Stimulated activated CD4-positive, alpha-beta T cell treated with anti-CD3 and anti-CD28 coated beads, Interleukin-1b, Interleukin-23, amount 100 ng/mL, for 4 hours (primary cell): ENCODE measurements at regions not wholly inside any gene's neighbourhood (a gene's known extent, or its start where the extent isn't known, plus 50 kb on each side); places are given as distances from the start of the nearest gene placed in this dataset.
"Not testable (repeated sequence)": the region's sequence is repeated elsewhere in the genome, so short reads cannot be mapped to it uniquely, and the experiment has no call there.

Source experiments
- DNase-seq, 2 donors: peaks; one replicate each; pipeline ENCODE4 v3.0.0-alpha.2; 2020; ENCODE audit warnings: low read depth in 2 of 2

GRCh38 chr3:59212128-59212779 lies 162.4 kb upstream of the CFAP20DC start:
- DNase-seq = no peak

- DNase-seq = no peak
Observed at GRCh38 chr3:59210260-59210659, 160.4 kb upstream of the CFAP20DC start.

GRCh38 chr3:59192473-59192872 lies 142.6 kb upstream of the CFAP20DC start:
- no peak for DNase-seq

- DNase-seq = no peak
Observed at GRCh38 chr3:59191651-59192050, 141.8 kb upstream of the CFAP20DC start.

GRCh38 chr3:59189939-59190338 lies 140.1 kb upstream of the CFAP20DC start:
- no peak for DNase-seq

- no peak for DNase-seq
Observed at GRCh38 chr3:59189526-59189925, 139.7 kb upstream of the CFAP20DC start.

- no peak for DNase-seq
Observed at GRCh38 chr3:59186725-59187124, 136.9 kb upstream of the CFAP20DC start.

GRCh38 chr3:59185591-59186369 lies 136.0 kb upstream of the CFAP20DC start:
- DNase-seq = no peak

- DNase-seq = no peak
Observed at GRCh38 chr3:59180006-59180405, 130.2 kb upstream of the CFAP20DC start.

GRCh38 chr3:59178698-59179097 lies 128.9 kb upstream of the CFAP20DC start:
- no peak for DNase-seq

GRCh38 chr3:59171491-59171890 lies 121.7 kb upstream of the CFAP20DC start:
- DNase-seq = no peak

- not testable (repeated sequence) for DNase-seq
Observed at GRCh38 chr3:59170166-59170565, 120.3 kb upstream of the CFAP20DC start.

- no peak for DNase-seq
Observed at GRCh38 chr3:59167756-59168155, 117.9 kb upstream of the CFAP20DC start.

GRCh38 chr3:59163953-59164352 lies 114.1 kb upstream of the CFAP20DC start:
- DNase-seq = no peak

GRCh38 chr3:59161048-59161447 lies 111.2 kb upstream of the CFAP20DC start:
- DNase-seq = no peak

GRCh38 chr3:59160133-59160746 lies 110.4 kb upstream of the CFAP20DC start:
- no peak for DNase-seq

GRCh38 chr3:59153648-59154047 lies 103.8 kb upstream of the CFAP20DC start:
- DNase-seq = no peak

- DNase-seq = no peak
Observed at GRCh38 chr3:59152943-59153342, 103.1 kb upstream of the CFAP20DC start.

GRCh38 chr3:59150039-59150438 lies 100.2 kb upstream of the CFAP20DC start:
- DNase-seq = no peak

- DNase-seq = no peak
Observed at GRCh38 chr3:59149166-59149565, 99.3 kb upstream of the CFAP20DC start.

GRCh38 chr3:59143447-59143846 lies 93.6 kb upstream of the CFAP20DC start:
- DNase-seq = no peak

GRCh38 chr3:59142556-59142955 lies 92.7 kb upstream of the CFAP20DC start:
- DNase-seq = no peak

- DNase-seq = no peak
Observed at GRCh38 chr3:59138966-59139365, 89.1 kb upstream of the CFAP20DC start.
